ENCODE measurements at regions not wholly inside any gene's neighbourhood (a gene's known extent, or its start where the extent isn't known, plus 50 kb on each side); places are given as distances from the start of the nearest gene placed in this dataset.
"Not testable (repeated sequence)": the region's sequence is repeated elsewhere in the genome, so short reads cannot be mapped to it uniquely, and the experiment has no call there.

GRCh38 chr11:67824861-67825260 lies 150.4 kb upstream of the ALDH3B2 start:
- H3K9me3 ChIP-seq; H3K36me3 ChIP-seq; H3K4me3 ChIP-seq; H3K27ac ChIP-seq; DNase-seq (ENCODE audit: low spot score in 2 of 2); H3K27me3 ChIP-seq; H3K4me1 ChIP-seq; intact Hi-C loops (cut with DNase I; ENCODE audit: low total_unique reads): not testable (repeated sequence)

- TF ChIP-seq POLR2A (IDR thresholded peaks at IDR 0.05) (no peak), POLR2AphosphoS5 (IDR thresholded peaks at IDR 0.05) (no peak), CTCF (IDR thresholded peaks at IDR 0.05) (no peak)
- no peaks in the 10 kb centered on the region for H3K27me3 ChIP-seq
- DNase-seq (ENCODE audit: low spot score in 2 of 2), result no peak
- no peaks in the 10 kb centered on the region for H3K9me3 ChIP-seq
- no peaks in the 10 kb centered on the region for H3K36me3 ChIP-seq
- no peak overlapping the region for H3K27ac ChIP-seq
- H3K4me1 ChIP-seq, result no peaks in the 10 kb centered on the region
- intact Hi-C loops (cut with DNase I; ENCODE audit: low total_unique reads), result no loop called here
- H3K4me3 ChIP-seq, result no peak overlapping the region
Observed at GRCh38 chr11:67820081-67820480, 145.7 kb upstream of the ALDH3B2 start.

- H3K9me3 ChIP-seq; H3K36me3 ChIP-seq; H3K27me3 ChIP-seq; intact Hi-C loops (cut with DNase I; ENCODE audit: low total_unique reads); H3K4me3 ChIP-seq; DNase-seq (ENCODE audit: low spot score in 2 of 2); H3K4me1 ChIP-seq; H3K27ac ChIP-seq: not testable (repeated sequence)
Observed at GRCh38 chr11:67817558-67817957, 143.1 kb upstream of the ALDH3B2 start.

GRCh38 chr11:67809301-67809700 lies 134.9 kb upstream of the ALDH3B2 start:
- H3K27me3 ChIP-seq; DNase-seq (ENCODE audit: low spot score in 2 of 2); H3K4me3 ChIP-seq; intact Hi-C loops (cut with DNase I; ENCODE audit: low total_unique reads); H3K4me1 ChIP-seq; H3K9me3 ChIP-seq; H3K27ac ChIP-seq; H3K36me3 ChIP-seq: not testable (repeated sequence)

GRCh38 chr11:67807896-67808295 lies 133.5 kb upstream of the ALDH3B2 start:
- DNase-seq (ENCODE audit: low spot score in 2 of 2), result not testable (repeated sequence)

GRCh38 chr11:67806728-67807235 lies 132.4 kb upstream of the ALDH3B2 start:
- H3K27me3 ChIP-seq; DNase-seq (ENCODE audit: low spot score in 2 of 2); H3K4me1 ChIP-seq; H3K36me3 ChIP-seq; H3K9me3 ChIP-seq; intact Hi-C loops (cut with DNase I; ENCODE audit: low total_unique reads): not testable (repeated sequence)
- Histone ChIP-seq H3K4me3 (peak overlapping the region in 2 of 3 donors; percentile 67 to 71), H3K27ac (peak overlapping the region in 1 of 2 donors; percentile 90)

More at GRCh38 chr11:67807896-67808295, 133.5 kb upstream of the ALDH3B2 start:
- H3K27me3 ChIP-seq; H3K9me3 ChIP-seq; H3K27ac ChIP-seq; intact Hi-C loops (cut with DNase I; ENCODE audit: low total_unique reads); H3K4me3 ChIP-seq; H3K4me1 ChIP-seq; H3K36me3 ChIP-seq: not testable (repeated sequence)

- H3K36me3 ChIP-seq; intact Hi-C loops (cut with DNase I; ENCODE audit: low total_unique reads); H3K9me3 ChIP-seq; DNase-seq (ENCODE audit: low spot score in 2 of 2); H3K27me3 ChIP-seq; H3K4me1 ChIP-seq: not testable (repeated sequence)
- peak overlapping the region; percentile 90 to 91 for H3K27ac ChIP-seq
- peak overlapping the region; percentile 55 to 71 (median 67) for H3K4me3 ChIP-seq
Observed at GRCh38 chr11:67806183-67806582, 131.8 kb upstream of the ALDH3B2 start.

- intact Hi-C loops (cut with DNase I; ENCODE audit: low total_unique reads); H3K36me3 ChIP-seq; H3K4me1 ChIP-seq; H3K9me3 ChIP-seq; H3K27me3 ChIP-seq: not testable (repeated sequence)
- peak; percentile 99 to 100 for DNase-seq (ENCODE audit: low spot score in 2 of 2)
- Histone ChIP-seq H3K4me3 (peak overlapping the region; percentile 55 to 71 (median 67)), H3K27ac (peak overlapping the region; percentile 90 to 91)
Observed at GRCh38 chr11:67805253-67806126, 131.1 kb upstream of the ALDH3B2 start.

- H3K36me3 ChIP-seq; intact Hi-C loops (cut with DNase I; ENCODE audit: low total_unique reads); H3K9me3 ChIP-seq; DNase-seq (ENCODE audit: low spot score in 2 of 2); H3K4me1 ChIP-seq; H3K27me3 ChIP-seq: not testable (repeated sequence)
- H3K4me3 ChIP-seq, result peak overlapping the region; percentile 55 to 71 (median 67)
- peak overlapping the region; percentile 90 to 91 for H3K27ac ChIP-seq
Observed at GRCh38 chr11:67804435-67805252, 130.2 kb upstream of the ALDH3B2 start.

GRCh38 chr11:67803519-67803918 lies 129.1 kb upstream of the ALDH3B2 start:
- intact Hi-C loops (cut with DNase I; ENCODE audit: low total_unique reads); H3K27ac ChIP-seq; H3K27me3 ChIP-seq; H3K4me3 ChIP-seq; DNase-seq (ENCODE audit: low spot score in 2 of 2); H3K9me3 ChIP-seq; H3K4me1 ChIP-seq; H3K36me3 ChIP-seq: not testable (repeated sequence)

GRCh38 chr11:67803055-67803454 lies 128.6 kb upstream of the ALDH3B2 start:
- H3K27ac ChIP-seq; DNase-seq (ENCODE audit: low spot score in 2 of 2); intact Hi-C loops (cut with DNase I; ENCODE audit: low total_unique reads): not testable (repeated sequence)

GRCh38 chr11:67802623-67803022 lies 128.2 kb upstream of the ALDH3B2 start:
- DNase-seq (ENCODE audit: low spot score in 2 of 2); H3K27ac ChIP-seq; H3K4me3 ChIP-seq; H3K27me3 ChIP-seq; H3K9me3 ChIP-seq; intact Hi-C loops (cut with DNase I; ENCODE audit: low total_unique reads); H3K36me3 ChIP-seq; H3K4me1 ChIP-seq: not testable (repeated sequence)

More at GRCh38 chr11:67803055-67803454, 128.6 kb upstream of the ALDH3B2 start:
- not testable (repeated sequence) for H3K36me3 ChIP-seq, H3K4me3 ChIP-seq, H3K9me3 ChIP-seq, H3K27me3 ChIP-seq, H3K4me1 ChIP-seq
